ENCODE measurements at regions not wholly inside any gene's neighbourhood (a gene's known extent, or its start where the extent isn't known, plus 50 kb on each side); places are given as distances from the start of the nearest gene placed in this dataset.

DNA sequence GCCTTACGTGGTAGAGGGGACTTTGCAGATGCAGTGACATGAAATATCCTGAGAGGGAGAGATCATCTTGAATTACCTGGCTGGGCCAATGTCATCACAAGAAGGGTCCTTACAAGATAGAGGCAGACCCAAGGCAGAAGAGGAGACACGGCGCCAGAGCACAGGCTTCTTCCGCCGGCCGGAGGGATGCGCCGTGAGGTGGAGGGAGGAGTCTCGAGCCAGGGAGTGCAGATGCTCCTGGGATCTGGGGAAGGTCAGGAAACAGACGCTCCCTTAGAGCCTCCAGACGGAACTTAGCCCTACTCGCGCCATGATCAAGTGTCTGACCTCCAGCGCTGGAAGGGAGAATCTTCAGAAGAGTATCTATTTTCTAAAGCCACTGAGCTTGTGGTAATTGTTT lies 304.8 kb downstream of the GLRX3 start:
- TF ChIP-seq, protein P1, sequence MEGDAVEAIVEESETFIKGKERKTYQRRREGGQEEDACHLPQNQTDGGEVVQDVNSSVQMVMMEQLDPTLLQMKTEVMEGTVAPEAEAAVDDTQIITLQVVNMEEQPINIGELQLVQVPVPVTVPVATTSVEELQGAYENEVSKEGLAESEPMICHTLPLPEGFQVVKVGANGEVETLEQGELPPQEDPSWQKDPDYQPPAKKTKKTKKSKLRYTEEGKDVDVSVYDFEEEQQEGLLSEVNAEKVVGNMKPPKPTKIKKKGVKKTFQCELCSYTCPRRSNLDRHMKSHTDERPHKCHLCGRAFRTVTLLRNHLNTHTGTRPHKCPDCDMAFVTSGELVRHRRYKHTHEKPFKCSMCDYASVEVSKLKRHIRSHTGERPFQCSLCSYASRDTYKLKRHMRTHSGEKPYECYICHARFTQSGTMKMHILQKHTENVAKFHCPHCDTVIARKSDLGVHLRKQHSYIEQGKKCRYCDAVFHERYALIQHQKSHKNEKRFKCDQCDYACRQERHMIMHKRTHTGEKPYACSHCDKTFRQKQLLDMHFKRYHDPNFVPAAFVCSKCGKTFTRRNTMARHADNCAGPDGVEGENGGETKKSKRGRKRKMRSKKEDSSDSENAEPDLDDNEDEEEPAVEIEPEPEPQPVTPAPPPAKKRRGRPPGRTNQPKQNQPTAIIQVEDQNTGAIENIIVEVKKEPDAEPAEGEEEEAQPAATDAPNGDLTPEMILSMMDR (IDR thresholded peaks at IDR 0.05 in 8 of 11, conservative IDR thresholded peaks at IDR 0.05 in 3 of 11) = no peak
- TF ChIP-seq POLR2AphosphoS5 (IDR thresholded peaks at IDR 0.05) (no peak), POLR2A (IDR thresholded peaks at IDR 0.05) (no peak)
